NT2/D1 (cell line): ENCODE measurements at regions not wholly inside any gene's neighbourhood (a gene's known extent, or its start where the extent isn't known, plus 50 kb on each side); places are given as distances from the start of the nearest gene placed in this dataset.

Source experiments
- SUZ12 ChIP-seq: IDR thresholded peaks from 2 replicates; pipeline ENCODE4 v1.6.1; 2011; ENCODE audit not compliant: insufficient read length, insufficient read depth; ENCODE audit errors: extremely low read depth
- YY1 ChIP-seq: IDR thresholded peaks from 2 replicates; pipeline ENCODE4 v1.6.1; 2011; ENCODE audit not compliant: insufficient read length, insufficient read depth

DNA sequence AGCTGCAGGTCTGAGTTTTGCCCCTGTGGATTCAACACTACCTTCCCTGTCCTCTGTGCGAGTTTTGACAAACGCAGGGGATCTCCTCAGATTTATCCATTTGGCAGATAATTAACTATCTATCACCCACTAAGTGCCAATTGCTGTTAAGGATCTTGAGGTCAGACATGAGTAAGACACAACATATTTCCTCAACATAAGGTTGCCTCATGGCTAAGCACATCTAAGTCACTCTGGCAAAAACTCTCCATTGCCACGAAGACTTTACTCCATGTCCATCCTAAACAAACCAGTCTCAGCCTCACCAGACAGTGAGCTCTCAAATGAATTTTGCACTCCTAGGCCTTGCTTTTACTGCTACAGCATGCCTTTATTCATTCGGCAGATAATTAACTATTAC, 408.4 kb downstream of the MAFB start:
- TF ChIP-seq YY1 (no peak), SUZ12 (no peak)
